Trophoblast cell (in vitro differentiated cells and primary cell): ENCODE measurements at regions not wholly inside any gene's neighbourhood (a gene's known extent, or its start where the extent isn't known, plus 50 kb on each side); places are given as distances from the start of the nearest gene placed in this dataset.

Source experiments
- DNase-seq, 2 donors: peaks; one replicate each; pipeline ENCODE4 v3.0.0-alpha.2; 2016
- H2AFZ ChIP-seq: 2 replicates; pipeline ENCODE4 v1.6.1; 2013; ENCODE audit warnings: low read length, moderate library complexity, mild to moderate bottlenecking; ENCODE audit not compliant: insufficient read depth, poor library complexity
- H2AK5ac ChIP-seq: 2 replicates; pipeline ENCODE4 v1.6.1; 2013; ENCODE audit warnings: mild to moderate bottlenecking, low read length
- H2BK120ac ChIP-seq: 2 replicates; pipeline ENCODE4 v1.6.1; 2013; ENCODE audit warnings: low read length, mild to moderate bottlenecking, moderate library complexity; ENCODE audit not compliant: insufficient read depth, poor library complexity
- H2BK12ac ChIP-seq: 2 replicates; pipeline ENCODE4 v1.6.1; 2013; ENCODE audit warnings: mild to moderate bottlenecking, low read length, moderate library complexity
- H2BK5ac ChIP-seq: 2 replicates; pipeline ENCODE4 v1.6.1; 2013; ENCODE audit warnings: low read length, low read depth, moderate library complexity, mild to moderate bottlenecking; ENCODE audit not compliant: poor library complexity
- H3K14ac ChIP-seq: 2 replicates; pipeline ENCODE4 v1.6.1; 2013; ENCODE audit warnings: mild to moderate bottlenecking, low read length
- H3K18ac ChIP-seq: 2 replicates; pipeline ENCODE4 v1.6.1; 2013; ENCODE audit warnings: mild to moderate bottlenecking, low read length
- H3K23ac ChIP-seq: 2 replicates; pipeline ENCODE4 v1.6.1; 2013; ENCODE audit warnings: low read length
- H3K27ac ChIP-seq: 2 replicates; pipeline ENCODE4 v1.5.1; 2013; ENCODE audit warnings: low read depth, mild to moderate bottlenecking, inconsistent platforms, low read length, moderate library complexity
- H3K27me3 ChIP-seq: 2 replicates; pipeline ENCODE4 v1.6.1; 2013; ENCODE audit warnings: inconsistent platforms, mild to moderate bottlenecking, low read length, moderate library complexity; ENCODE audit not compliant: insufficient read depth
- H3K36me3 ChIP-seq, 2 experiments: 1 replicate in 1 of 2; 2 replicates in 1 of 2; pipeline ENCODE4 v1.6.1; 2013; ENCODE audit warnings: low read length in 2 of 2, mild to moderate bottlenecking in 2 of 2, moderate library complexity in 1 of 2; ENCODE audit not compliant: insufficient read depth in 2 of 2, control insufficient read depth in 1 of 2
- H3K4ac ChIP-seq: 2 replicates; pipeline ENCODE4 v1.6.1; 2013; ENCODE audit warnings: low read depth, mild to moderate bottlenecking, low read length, moderate library complexity
- H3K4me1 ChIP-seq, 2 experiments: 1 replicate in 1 of 2; 2 replicates in 1 of 2; pipeline ENCODE4 v1.6.1; 2013; ENCODE audit warnings: low read length in 2 of 2, mild to moderate bottlenecking in 2 of 2, moderate library complexity in 1 of 2; ENCODE audit not compliant: insufficient read depth in 2 of 2, control insufficient read depth in 1 of 2
- H3K4me2 ChIP-seq: 2 replicates; pipeline ENCODE4 v1.6.1; 2013; ENCODE audit warnings: inconsistent platforms, mild to moderate bottlenecking, low read length, moderate library complexity
- H3K4me3 ChIP-seq: 2 replicates; pipeline ENCODE4 v1.5.1; 2013; ENCODE audit warnings: mild to moderate bottlenecking, low read depth, low read length, inconsistent platforms
- H3K79me1 ChIP-seq: one replicate; pipeline ENCODE4 v1.6.1; 2013; ENCODE audit warnings: low read length
- H3K79me2 ChIP-seq: 2 replicates; pipeline ENCODE4 v1.6.1; 2013; ENCODE audit warnings: low read length, mild to moderate bottlenecking; ENCODE audit not compliant: control insufficient read depth, insufficient read depth, poor library complexity
- H3K9ac ChIP-seq: 2 replicates; pipeline ENCODE4 v1.6.1; 2013; ENCODE audit warnings: mild to moderate bottlenecking, low read length
- H3K9me3 ChIP-seq: 2 replicates; pipeline ENCODE4 v1.6.1; 2013; ENCODE audit warnings: low read depth, mild to moderate bottlenecking, control low read depth, inconsistent platforms, low read length; ENCODE audit not compliant: insufficient read depth
- H4K12ac ChIP-seq: 2 replicates; pipeline ENCODE4 v1.6.1; 2013; ENCODE audit warnings: low read depth, mild to moderate bottlenecking, low read length, moderate library complexity
- H4K8ac ChIP-seq: 2 replicates; pipeline ENCODE4 v1.6.1; 2013; ENCODE audit warnings: low read depth, mild to moderate bottlenecking, low read length, moderate library complexity
- H4K91ac ChIP-seq: one replicate; pipeline ENCODE4 v1.6.1; 2013; ENCODE audit warnings: low read depth, mild to moderate bottlenecking, low read length, moderate library complexity
- WGBS: extraction: QIAGEN DNeasy Blood & Tissue Kit; methylation state at CpG from one replicate; pipeline ENCODE4 v1.1.7; 2013; ENCODE audit warnings: missing lambda C conversion rate; ENCODE audit not compliant: insufficient read length, insufficient coverage; ENCODE audit errors: extremely low coverage; 5-methylcytosine and 5-hydroxymethylcytosine counted together

GRCh38 chr21:26653430-26653829, 80.3 kb upstream of the CYYR1 start:
- H3K14ac ChIP-seq = no peak overlapping the region
- no peak overlapping the region for H2BK5ac ChIP-seq
- H3K27me3 ChIP-seq = no peaks in the 10 kb centered on the region
- no peak overlapping the region for H3K23ac ChIP-seq
- WGBS = no CpG with 5 or more reads among the region's 5 CpGs
- no peaks in the 10 kb centered on the region for H3K79me2 ChIP-seq
- H4K8ac ChIP-seq = no peak overlapping the region
- H2AK5ac ChIP-seq = no peak overlapping the region
- H3K18ac ChIP-seq = no peak overlapping the region
- no peak for DNase-seq
- no peak overlapping the region for H3K4ac ChIP-seq
- H3K4me3 ChIP-seq = no peak overlapping the region
- H2BK12ac ChIP-seq = no peak overlapping the region
- H3K9ac ChIP-seq = no peak overlapping the region
- H2AFZ ChIP-seq = no peak overlapping the region
- H3K36me3 ChIP-seq = no peaks in the 10 kb centered on the region
- no peak overlapping the region for H4K91ac ChIP-seq
- H3K79me1 ChIP-seq = no peaks in the 10 kb centered on the region
- H4K12ac ChIP-seq = no peak overlapping the region
- H3K4me1 ChIP-seq = no peaks in the 10 kb centered on the region
- H3K27ac ChIP-seq = no peak overlapping the region
- no peaks in the 10 kb centered on the region for H3K9me3 ChIP-seq
- no peak overlapping the region for H3K4me2 ChIP-seq
- H2BK120ac ChIP-seq = no peak overlapping the region

GRCh38 chr21:26652854-26653253, 79.8 kb upstream of the CYYR1 start:
- Histone ChIP-seq H3K9me3 (no peaks in the 10 kb centered on the region), H3K79me2 (no peaks in the 10 kb centered on the region)
- DNase-seq = no peak

GRCh38 chr21:26641062-26641461, 68.0 kb upstream of the CYYR1 start:
- Histone ChIP-seq H3K27me3 (no peaks in the 10 kb centered on the region), H3K18ac (no peak overlapping the region), H3K79me2 (no peaks in the 10 kb centered on the region), H3K36me3 (no peaks in the 10 kb centered on the region), H3K27ac (no peak overlapping the region), H2BK120ac (no peak overlapping the region), H4K8ac (no peak overlapping the region), H3K4me2 (no peak overlapping the region), H3K4ac (no peak overlapping the region), H3K4me1 (no peaks in the 10 kb centered on the region), H2AK5ac (no peak overlapping the region), H3K23ac (no peak overlapping the region), H3K9ac (no peak overlapping the region), H3K9me3 (no peaks in the 10 kb centered on the region), H4K12ac (no peak overlapping the region), H2BK12ac (no peak overlapping the region), H3K4me3 (no peak overlapping the region), H2AFZ (no peak overlapping the region), H2BK5ac (no peak overlapping the region), H3K14ac (no peak overlapping the region), H4K91ac (no peak overlapping the region), H3K79me1 (no peaks in the 10 kb centered on the region)
- no CpG with 5 or more reads among the region's 1 CpG for WGBS
- DNase-seq = no peak

More at GRCh38 chr21:26652854-26653253, 79.8 kb upstream of the CYYR1 start:
- no CpG with 5 or more reads among the region's 1 CpG for WGBS
- Histone ChIP-seq H3K36me3 (no peaks in the 10 kb centered on the region), H3K27me3 (no peaks in the 10 kb centered on the region), H3K4me3 (no peak overlapping the region), H3K9ac (no peak overlapping the region), H3K27ac (no peak overlapping the region), H4K8ac (no peak overlapping the region), H3K4ac (no peak overlapping the region), H4K12ac (no peak overlapping the region), H2BK5ac (no peak overlapping the region), H3K18ac (no peak overlapping the region), H3K14ac (no peak overlapping the region), H2BK12ac (no peak overlapping the region), H3K79me1 (no peaks in the 10 kb centered on the region), H2AK5ac (no peak overlapping the region), H2BK120ac (no peak overlapping the region), H3K4me1 (no peaks in the 10 kb centered on the region), H4K91ac (no peak overlapping the region), H3K4me2 (no peak overlapping the region), H2AFZ (no peak overlapping the region), H3K23ac (no peak overlapping the region)

GRCh38 chr21:26637201-26637745, 64.2 kb upstream of the CYYR1 start:
- no CpG with 5 or more reads among the region's 4 CpGs for WGBS
- no peak overlapping the region for H2BK120ac ChIP-seq
- DNase-seq = no peak
- H3K4me3 ChIP-seq = no peak overlapping the region
- no peak overlapping the region for H3K23ac ChIP-seq
- no peak overlapping the region for H3K18ac ChIP-seq
- H3K4me2 ChIP-seq = no peak overlapping the region
- H2AFZ ChIP-seq = no peak overlapping the region
- no peak overlapping the region for H3K14ac ChIP-seq
- H4K91ac ChIP-seq = no peak overlapping the region
- no peak overlapping the region for H3K27ac ChIP-seq
- no peaks in the 10 kb centered on the region for H3K27me3 ChIP-seq
- no peak overlapping the region for H4K8ac ChIP-seq
- H3K9me3 ChIP-seq = no peaks in the 10 kb centered on the region
- no peaks in the 10 kb centered on the region for H3K79me1 ChIP-seq
- H2AK5ac ChIP-seq = no peak overlapping the region
- H3K9ac ChIP-seq = no peak overlapping the region
- H2BK12ac ChIP-seq = no peak overlapping the region
- no peak overlapping the region for H3K4ac ChIP-seq
- no peak overlapping the region for H4K12ac ChIP-seq
- no peaks in the 10 kb centered on the region for H3K36me3 ChIP-seq
- H2BK5ac ChIP-seq = no peak overlapping the region
- no peaks in the 10 kb centered on the region for H3K79me2 ChIP-seq
- H3K4me1 ChIP-seq = peaks cover 0 to 3% of the 10 kb centered on the region in 2 experiments
